HFF-Myc (cell line): ENCODE measurements at regions not wholly inside any gene's neighbourhood (a gene's known extent, or its start where the extent isn't known, plus 50 kb on each side); places are given as distances from the start of the nearest gene placed in this dataset.

Source experiments
- DNase-seq: peaks from one replicate; pipeline ENCODE4 v3.0.0-alpha.2; 2011; ENCODE audit warnings: low read depth; ENCODE audit errors: extremely low read depth
- H3K4me3 ChIP-seq: replicated peaks from 2 replicates; pipeline ENCODE4 v1.5.1; 2011; ENCODE audit warnings: low read depth, mild to moderate bottlenecking, control low read depth, low read length
- CTCF ChIP-seq: IDR thresholded peaks from 2 replicates; pipeline ENCODE4 v1.5.1; 2012; ENCODE audit warnings: mild to moderate bottlenecking, low read depth, low read length, control low read depth; ENCODE audit errors: missing control alignments

- DNase-seq, result no peak
- TF ChIP-seq CTCF, result no peak
- no peak overlapping the region for H3K4me3 ChIP-seq
Measured at GRCh38 chr14:53520078-53520928, 367.2 kb upstream of the DDHD1 start.

- no peak overlapping the region for H3K4me3 ChIP-seq
- no peak for TF ChIP-seq CTCF
- no peak for DNase-seq
Measured at GRCh38 chr14:53519137-53519536, 366.0 kb upstream of the DDHD1 start.

GRCh38 chr14:53517270-53517960 lies 364.3 kb upstream of the DDHD1 start:
- no peak overlapping the region for H3K4me3 ChIP-seq
- TF ChIP-seq CTCF, result no peak
- DNase-seq, result no peak

GRCh38 chr14:53516261-53516774 lies 363.2 kb upstream of the DDHD1 start:
- DNase-seq, result no peak
- no peak for TF ChIP-seq CTCF
- H3K4me3 ChIP-seq, result no peak overlapping the region

GRCh38 chr14:53515276-53515675 lies 362.2 kb upstream of the DDHD1 start:
- DNase-seq, result no peak
- TF ChIP-seq CTCF, result no peak
- no peak overlapping the region for H3K4me3 ChIP-seq

- DNase-seq, result no peak
- no peak for TF ChIP-seq CTCF
- H3K4me3 ChIP-seq, result no peak overlapping the region
Measured at GRCh38 chr14:53514197-53514596, 361.1 kb upstream of the DDHD1 start.
